ENCODE measurements at regions not wholly inside any gene's neighbourhood (a gene's known extent, or its start where the extent isn't known, plus 50 kb on each side); places are given as distances from the start of the nearest gene placed in this dataset.

GRCh38 chr5:126365446-126366198, 57.6 kb upstream of the GRAMD2B start:
- no peak for DNase-seq

- DNase-seq: no peak
Observed at GRCh38 chr5:126366199-126366560, 57.0 kb upstream of the GRAMD2B start.

- DNase-seq: no peak
Observed at GRCh38 chr5:126368239-126368812, 54.9 kb upstream of the GRAMD2B start.

GRCh38 chr5:126369083-126369482, 54.1 kb upstream of the GRAMD2B start:
- DNase-seq: no peak

- no peak for DNase-seq
Observed at GRCh38 chr5:126369995-126370731, 53.0 kb upstream of the GRAMD2B start.

GRCh38 chr5:126370796-126371718, 52.2 kb upstream of the GRAMD2B start:
- no peak for DNase-seq

- DNase-seq: no peak
Observed at GRCh38 chr5:126373375-126374108, 49.7 kb upstream of the GRAMD2B start.

Measured in stimulated activated CD4-positive, alpha-beta T cell treated with anti-CD3 and anti-CD28 coated beads, Interleukin-2, amount 100 ng/mL, for 24 hours (primary cell).